Amniotic epithelial cell (primary cell): ENCODE measurements at regions not wholly inside any gene's neighbourhood (a gene's known extent, or its start where the extent isn't known, plus 50 kb on each side); places are given as distances from the start of the nearest gene placed in this dataset.
A peak's percentile ranks its signal among the peaks of the same experiment; 100 is the strongest.

Experiments
- DNase-seq: peaks from one replicate; pipeline ENCODE4 v3.0.0-alpha.2; 2010; ENCODE audit warnings: low read depth

DNA sequence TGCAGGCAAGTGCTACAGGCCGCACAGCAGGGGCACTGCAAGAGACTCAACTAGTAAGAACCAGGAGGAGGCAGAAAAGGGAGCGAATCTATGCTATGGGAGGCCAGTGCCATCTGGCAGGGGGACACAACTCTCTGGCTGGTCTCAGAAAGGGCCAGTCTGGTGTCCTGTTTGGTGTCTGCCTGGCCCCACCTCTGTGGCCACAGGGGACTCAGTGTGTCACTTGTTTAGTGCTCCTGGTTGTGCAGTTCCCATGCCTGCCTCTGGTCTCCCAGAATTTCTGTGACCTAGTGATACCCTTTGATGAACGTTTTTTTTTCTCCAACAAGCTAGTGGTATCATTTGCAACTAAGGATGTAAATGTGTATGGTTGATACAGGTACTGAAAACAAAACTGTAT lies 59.2 kb upstream of the JCAD start:
- DNase-seq = no peak

DNA sequence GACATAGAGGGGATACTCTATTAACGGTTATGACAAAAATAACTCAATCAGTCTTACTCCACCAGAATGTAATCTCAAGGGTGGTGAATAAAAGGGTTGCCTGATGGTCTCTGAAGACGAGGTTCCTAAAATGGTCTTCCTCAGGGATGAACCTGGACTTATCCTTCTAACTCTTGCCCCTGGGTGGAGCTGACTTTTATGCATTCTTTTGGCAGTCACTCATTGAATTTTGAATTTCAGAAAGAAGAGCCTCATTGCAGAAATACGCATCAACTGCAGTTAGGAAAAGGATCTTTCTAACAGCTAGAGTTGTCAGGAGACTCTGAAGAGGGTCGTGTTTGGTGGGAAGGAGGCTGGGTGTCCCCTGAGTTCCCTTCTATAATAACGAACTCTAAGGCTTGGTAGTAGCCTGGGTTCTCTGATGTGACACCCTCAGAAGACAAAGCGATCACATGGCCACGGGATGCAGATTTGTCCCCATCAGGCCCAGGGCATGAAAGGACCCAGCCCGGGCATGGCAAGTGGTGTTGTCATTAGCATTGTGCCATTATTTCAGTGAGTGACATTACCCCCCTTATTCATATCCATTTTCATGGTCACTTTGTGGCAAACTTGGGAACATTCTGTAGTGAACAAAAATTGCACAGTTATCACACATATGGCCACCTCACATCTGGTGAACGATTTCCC lies 58.6 kb upstream of the JCAD start:
- no peak for DNase-seq

DNA sequence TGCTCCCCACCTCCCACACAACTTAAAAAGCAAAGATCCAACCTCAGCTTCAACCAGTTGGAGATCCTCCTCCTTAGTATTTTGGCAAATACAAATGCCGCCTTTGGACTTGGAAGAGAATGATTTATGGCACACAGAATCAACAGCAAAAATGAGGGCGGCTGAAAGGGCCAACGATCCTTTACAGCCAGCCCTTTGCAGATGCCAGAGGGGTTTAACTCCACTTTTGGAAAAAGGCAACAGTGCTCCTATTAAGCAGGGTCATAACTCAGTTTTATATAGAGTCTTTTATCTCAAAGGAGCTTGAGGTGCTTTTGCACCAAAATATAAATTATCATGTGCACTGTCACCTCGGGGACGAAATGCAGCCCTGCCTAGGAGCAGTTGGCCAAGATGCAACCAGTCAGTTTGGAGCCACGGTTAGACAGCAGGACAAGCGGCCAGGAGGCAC lies 56.7 kb upstream of the JCAD start:
- peak; percentile 9 for DNase-seq

DNA sequence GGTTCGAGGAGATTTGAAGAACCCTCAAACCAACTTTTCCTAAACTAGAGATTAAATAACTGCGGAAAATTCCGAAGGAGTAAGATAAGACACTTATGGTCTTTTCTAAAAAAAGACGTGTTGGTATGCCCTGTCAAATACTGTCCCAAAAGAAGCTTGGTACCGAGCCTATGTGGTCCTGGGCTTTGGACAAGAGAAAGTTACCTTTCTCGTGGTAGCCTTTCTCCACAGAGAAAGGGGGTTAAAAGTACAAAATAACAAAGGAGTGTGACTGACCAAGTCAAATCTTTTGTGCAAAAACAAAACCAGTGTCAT lies 56.2 kb upstream of the JCAD start:
- DNase-seq = no peak

DNA sequence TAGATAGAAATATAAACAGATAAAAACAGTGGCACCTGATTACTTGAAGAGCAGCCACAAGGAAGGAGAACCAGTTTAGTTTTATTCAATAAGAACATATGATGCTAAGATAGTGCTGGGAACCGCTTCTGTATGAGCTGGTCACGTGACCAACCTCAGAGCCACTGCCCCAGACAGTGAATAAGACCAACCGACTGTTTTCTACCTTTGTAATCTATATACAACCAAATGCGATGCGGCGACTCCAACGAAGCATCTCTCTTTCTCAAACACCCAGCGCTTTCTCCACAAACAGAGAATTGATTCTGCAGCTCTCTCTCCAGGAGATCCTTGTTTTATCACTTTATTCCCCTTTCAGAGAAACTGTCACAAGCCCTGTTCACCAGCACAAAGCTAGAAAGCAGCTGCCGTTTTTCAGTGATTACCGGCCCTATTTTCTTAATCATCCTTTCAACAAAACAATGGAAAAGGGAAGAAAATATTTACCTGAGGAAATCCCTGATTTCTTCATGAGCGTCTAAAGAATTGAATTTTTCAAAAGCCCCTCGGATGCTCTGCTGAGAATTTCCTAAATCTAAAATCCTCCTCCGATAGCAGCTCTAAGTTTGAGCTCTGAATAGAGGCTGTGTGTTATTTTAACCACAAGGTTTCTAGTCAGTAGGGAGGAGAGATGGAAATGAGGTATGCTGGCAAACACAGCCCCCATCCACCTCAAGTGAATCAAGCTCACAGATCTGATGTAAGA lies 55.7 kb upstream of the JCAD start:
- DNase-seq = peak; percentile 72

DNA sequence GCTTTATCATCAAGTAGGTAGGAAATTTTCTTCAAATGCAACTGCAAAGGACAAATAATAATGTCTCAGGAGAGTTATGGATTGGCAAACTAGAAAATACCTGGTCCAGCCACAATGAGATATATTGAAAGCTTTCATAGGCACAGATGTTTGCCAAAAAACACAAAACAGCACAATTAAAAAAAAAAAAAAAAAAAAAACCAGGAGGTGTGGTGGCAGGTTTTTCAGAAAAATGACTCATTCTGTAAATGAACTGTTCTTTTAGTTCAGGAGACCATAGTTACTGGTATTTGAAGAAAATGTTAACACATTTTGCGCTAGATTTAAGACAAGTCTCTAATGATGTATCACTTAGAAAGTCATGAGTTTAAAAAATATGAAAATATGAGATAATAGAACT lies 55.0 kb upstream of the JCAD start:
- DNase-seq = no peak

DNA sequence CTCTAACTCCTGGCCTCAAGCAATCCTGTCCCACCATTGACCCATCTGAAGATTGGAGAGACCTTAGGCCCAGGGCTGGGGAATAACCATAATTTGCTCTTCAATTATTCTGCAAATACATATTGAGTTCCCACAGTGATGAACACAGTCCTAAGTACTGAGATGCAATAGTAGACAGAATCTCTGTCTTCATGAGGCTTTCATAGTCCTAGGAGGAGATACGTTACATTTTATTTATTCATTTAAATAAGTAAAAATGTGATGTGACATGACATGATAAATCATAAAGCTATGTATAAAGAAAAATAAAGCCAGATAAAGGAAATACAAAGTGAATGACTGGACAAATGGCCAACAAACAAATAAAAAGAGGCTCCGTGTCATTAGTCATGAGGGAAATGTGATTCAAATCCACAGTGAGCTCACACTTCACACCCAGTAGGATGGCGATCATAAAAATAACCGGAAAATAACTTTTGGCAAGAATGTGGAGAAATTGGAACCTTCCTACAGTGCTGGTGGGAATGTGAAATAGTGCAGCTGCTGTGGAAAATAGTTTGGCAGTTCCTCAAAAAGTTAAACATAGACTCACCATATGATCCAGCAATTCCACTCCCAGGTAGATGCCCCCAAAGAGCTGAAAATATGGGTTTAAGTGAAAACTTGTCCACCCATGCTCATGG lies 52.1 kb upstream of the JCAD start:
- peak; percentile 41 for DNase-seq
